H9 (cell line): ENCODE measurements at regions not wholly inside any gene's neighbourhood (a gene's known extent, or its start where the extent isn't known, plus 50 kb on each side); places are given as distances from the start of the nearest gene placed in this dataset.

ENCODE experiments used
- DNase-seq: peaks from one replicate; pipeline ENCODE4 v3.0.0-alpha.2; 2017
- H2AFZ ChIP-seq: one replicate; pipeline ENCODE4 v1.6.1; 2013; ENCODE audit warnings: mild to moderate bottlenecking, low read length, control low read depth, moderate library complexity
- H2AK5ac ChIP-seq: 2 replicates; pipeline ENCODE4 v1.6.1; 2013; ENCODE audit warnings: low read length, control low read depth, mixed read lengths; ENCODE audit not compliant: insufficient read length
- H2BK120ac ChIP-seq: one replicate; pipeline ENCODE4 v1.6.1; 2013; ENCODE audit warnings: low read depth, mild to moderate bottlenecking, low read length, control low read depth, inconsistent platforms; ENCODE audit not compliant: poor library complexity, severe bottlenecking
- H2BK12ac ChIP-seq: 2 replicates; pipeline ENCODE4 v1.6.1; 2013; ENCODE audit warnings: low read length, control low read depth, mixed read lengths, low read depth; ENCODE audit not compliant: insufficient read length
- H2BK15ac ChIP-seq: 2 replicates; pipeline ENCODE4 v1.6.1; 2013; ENCODE audit warnings: low read depth, low read length, control low read depth
- H2BK20ac ChIP-seq: one replicate; pipeline ENCODE4 v1.6.1; 2013; ENCODE audit warnings: low read depth, mild to moderate bottlenecking, low read length, control low read depth, inconsistent platforms; ENCODE audit not compliant: poor library complexity, severe bottlenecking
- H2BK5ac ChIP-seq: 2 replicates; pipeline ENCODE4 v1.6.1; 2013; ENCODE audit warnings: low read length, control low read depth, mixed read lengths; ENCODE audit not compliant: insufficient read length
- H3K14ac ChIP-seq: 2 replicates; pipeline ENCODE4 v1.6.1; 2013; ENCODE audit warnings: low read length, control low read depth; ENCODE audit not compliant: insufficient read depth
- H3K18ac ChIP-seq: 2 replicates; pipeline ENCODE4 v1.6.1; 2013; ENCODE audit warnings: low read depth, mild to moderate bottlenecking, mixed read lengths, low read length, control low read depth; ENCODE audit not compliant: insufficient read length
- H3K23ac ChIP-seq: 2 replicates; pipeline ENCODE4 v1.6.1; 2013; ENCODE audit warnings: low read length, control low read depth, mixed read lengths, low read depth; ENCODE audit not compliant: insufficient read length
- H3K23me2 ChIP-seq: 2 replicates; pipeline ENCODE4 v1.6.1; 2013; ENCODE audit warnings: low read depth, mild to moderate bottlenecking, mixed read lengths, low read length, control low read depth; ENCODE audit not compliant: insufficient read length, poor library complexity, severe bottlenecking
- H3K27ac ChIP-seq: 2 replicates; pipeline ENCODE4 v1.5.1; 2013; ENCODE audit warnings: low read length, control low read depth, mixed read lengths, low read depth; ENCODE audit not compliant: insufficient read length
- H3K27me3 ChIP-seq: 2 replicates; pipeline ENCODE4 v1.6.1; 2013; ENCODE audit warnings: low read length, control low read depth, inconsistent platforms; ENCODE audit not compliant: insufficient read depth
- H3K4ac ChIP-seq: 2 replicates; pipeline ENCODE4 v1.6.1; 2013; ENCODE audit warnings: low read depth, mild to moderate bottlenecking, control low read depth, inconsistent platforms, low read length, moderate library complexity
- H3K4me1 ChIP-seq: 2 replicates; pipeline ENCODE4 v1.6.1; 2013; ENCODE audit warnings: low read length, control low read depth, inconsistent platforms; ENCODE audit not compliant: insufficient read depth
- H3K4me2 ChIP-seq: 2 replicates; pipeline ENCODE4 v1.6.1; 2013; ENCODE audit warnings: low read length, control low read depth, mixed read lengths; ENCODE audit not compliant: insufficient read length, insufficient read depth
- H3K56ac ChIP-seq: 2 replicates; pipeline ENCODE4 v1.6.1; 2013; ENCODE audit warnings: low read depth, mild to moderate bottlenecking, mixed read lengths, low read length, control low read depth; ENCODE audit not compliant: insufficient read length
- H3K79me1 ChIP-seq: 2 replicates; pipeline ENCODE4 v1.6.1; 2013; ENCODE audit warnings: low read depth, mild to moderate bottlenecking, moderate library complexity, low read length, control low read depth, inconsistent platforms; ENCODE audit not compliant: insufficient read depth, poor library complexity, severe bottlenecking
- H3K79me2 ChIP-seq: 2 replicates; pipeline ENCODE4 v1.6.1; 2013; ENCODE audit warnings: low read length, control low read depth, inconsistent platforms; ENCODE audit not compliant: insufficient read depth
- H3K9ac ChIP-seq: 2 replicates; pipeline ENCODE4 v1.6.1; 2013; ENCODE audit warnings: low read length, control low read depth, mixed read lengths; ENCODE audit not compliant: insufficient read length; ENCODE audit errors: extremely low read depth
- H3K9me3 ChIP-seq: one replicate; pipeline ENCODE4 v1.6.1; 2013; ENCODE audit warnings: low read depth, low read length, inconsistent platforms; ENCODE audit not compliant: control insufficient read depth
- H3T11ph ChIP-seq: one replicate; pipeline ENCODE4 v1.6.1; 2013; ENCODE audit warnings: mild to moderate bottlenecking, low read length, control low read depth, inconsistent platforms
- H4K20me1 ChIP-seq: one replicate; pipeline ENCODE4 v1.6.1; 2013; ENCODE audit not compliant: control insufficient read depth, insufficient read length, insufficient read depth
- H4K5ac ChIP-seq: 2 replicates; pipeline ENCODE4 v1.6.1; 2013; ENCODE audit warnings: low read depth, mild to moderate bottlenecking, mixed read lengths, low read length, control low read depth; ENCODE audit not compliant: insufficient read length
- H4K8ac ChIP-seq: replicated peaks from 2 replicates; pipeline ENCODE4 v1.6.1; 2013; ENCODE audit warnings: low read length, control low read depth, mixed read lengths, low read depth; ENCODE audit not compliant: insufficient read length
- H4K91ac ChIP-seq: 2 replicates; pipeline ENCODE4 v1.6.1; 2013; ENCODE audit warnings: low read depth, mild to moderate bottlenecking, moderate library complexity, mixed read lengths, low read length, control low read depth; ENCODE audit not compliant: insufficient read length
- H3K27ac Mint-ChIP-seq, 3 experiments: 2 replicates in 2 of 3; 3 replicates in 1 of 3; pipeline ENCODE4 v1.8.0; 2020 to 2021; ENCODE audit warnings: mixed read lengths in 3 of 3, mild to moderate bottlenecking in 1 of 3, moderate library complexity in 1 of 3
- H3K27me3 Mint-ChIP-seq: 2 replicates; pipeline ENCODE4 v1.8.0; 2021; ENCODE audit warnings: low read depth, mild to moderate bottlenecking, moderate library complexity, mixed read lengths
- H3K36me3 Mint-ChIP-seq, 3 experiments: 2 replicates in 2 of 3; 3 replicates in 1 of 3; pipeline ENCODE4 v1.8.0; 2020 to 2021; ENCODE audit warnings: low read depth in 3 of 3, mixed read lengths in 3 of 3; ENCODE audit not compliant: insufficient read depth in 1 of 3
- H3K4me1 Mint-ChIP-seq, 2 experiments: 2 replicates each; pipeline ENCODE4 v1.8.0; 2020; ENCODE audit warnings: mixed read lengths in 2 of 2
- H3K4me3 Mint-ChIP-seq, 2 experiments: 2 replicates in 1 of 2; 3 replicates in 1 of 2; pipeline ENCODE4 v1.8.0; 2020 to 2021; ENCODE audit warnings: mild to moderate bottlenecking in 2 of 2, mixed read lengths in 2 of 2, moderate library complexity in 1 of 2
- H3K9me3 Mint-ChIP-seq, 2 experiments: 2 replicates in 1 of 2; 3 replicates in 1 of 2; pipeline ENCODE4 v1.8.0; 2020; ENCODE audit warnings: mild to moderate bottlenecking in 2 of 2, mixed read lengths in 2 of 2, moderate library complexity in 1 of 2
- CTCF ChIP-seq: fragments of 200-600 bp; sonication (generic); conservative IDR thresholded peaks from 3 replicates; pipeline ENCODE4 v1.8.0; 2021; ENCODE audit warnings: antibody characterized with exemption, mild to moderate bottlenecking
- WGBS: extraction: QIAGEN DNeasy Blood & Tissue Kit; methylation state at CpG from one replicate; pipeline ENCODE4 v1.1.7; 2013; ENCODE audit warnings: missing lambda C conversion rate, low lambda C conversion rate, mixed read lengths; ENCODE audit not compliant: insufficient read length; ENCODE audit errors: extremely low coverage; 5-methylcytosine and 5-hydroxymethylcytosine counted together

GRCh38 chr15:62541846-62542245 lies 376.8 kb upstream of the C2CD4B start:
- no peak overlapping the region for H2BK15ac ChIP-seq
- Mint-ChIP-seq H3K27me3 (no peaks in the 10 kb centered on the region), H3K4me3 (no peak overlapping the region), H3K4me1 (peaks cover 4 to 14% of the 10 kb centered on the region in 2 experiments), H3K36me3 (no peaks in the 10 kb centered on the region), H3K27ac (no peak overlapping the region; a peak in 2 of 7 replicates), H3K9me3 (no peaks in the 10 kb centered on the region; a peak in 1 of 5 replicates)
- no peak overlapping the region for H3K9ac ChIP-seq
- H3K4me2 ChIP-seq = no peak overlapping the region
- no peaks in the 10 kb centered on the region for H3K23me2 ChIP-seq
- no peaks in the 10 kb centered on the region for H3K4me1 ChIP-seq
- H2BK120ac ChIP-seq = no peak overlapping the region
- no peak overlapping the region for H4K8ac ChIP-seq
- no peaks in the 10 kb centered on the region for H4K20me1 ChIP-seq
- no peak overlapping the region for H4K5ac ChIP-seq
- H2BK20ac ChIP-seq = no peak overlapping the region
- H3K9me3 ChIP-seq = no peaks in the 10 kb centered on the region
- WGBS = no CpG with 5 or more reads among the region's 6 CpGs
- H3K79me2 ChIP-seq = no peaks in the 10 kb centered on the region
- no peak overlapping the region for H4K91ac ChIP-seq
- no peaks in the 10 kb centered on the region for H3K27me3 ChIP-seq
- H3T11ph ChIP-seq = no peak overlapping the region
- H3K18ac ChIP-seq = no peak overlapping the region
- H2BK12ac ChIP-seq = no peak overlapping the region
- no peak for DNase-seq
- no peak overlapping the region for H2AFZ ChIP-seq
- H3K14ac ChIP-seq = no peak overlapping the region
- H3K27ac ChIP-seq = no peak overlapping the region
- H3K4ac ChIP-seq = no peak overlapping the region
- H2BK5ac ChIP-seq = no peak overlapping the region
- H3K79me1 ChIP-seq = peaks cover 2% of the 10 kb centered on the region
- H3K23ac ChIP-seq = no peak overlapping the region
- no peak overlapping the region for H3K56ac ChIP-seq
- no peak for TF ChIP-seq CTCF
- no peak overlapping the region for H2AK5ac ChIP-seq
